ENCODE measurements at regions not wholly inside any gene's neighbourhood (a gene's known extent, or its start where the extent isn't known, plus 50 kb on each side); places are given as distances from the start of the nearest gene placed in this dataset.
A peak's percentile ranks its signal among the peaks of the same experiment; 100 is the strongest.

- H3K27ac ChIP-seq = no peak overlapping the region
- TF ChIP-seq ZFX (IDR thresholded peaks at IDR 0.05; ENCODE audit: borderline replicate concordance) (no peak), CTCF (IDR thresholded peaks at IDR 0.05) (no peak)
Observed at GRCh38 chr9:11241779-11242178, 629.0 kb upstream of the PTPRD start.

GRCh38 chr9:11257992-11258391 is 645.2 kb upstream of the PTPRD start:
- TF ChIP-seq CTCF (IDR thresholded peaks at IDR 0.05) (no peak), ZFX (IDR thresholded peaks at IDR 0.05; ENCODE audit: borderline replicate concordance) (no peak)

DNA sequence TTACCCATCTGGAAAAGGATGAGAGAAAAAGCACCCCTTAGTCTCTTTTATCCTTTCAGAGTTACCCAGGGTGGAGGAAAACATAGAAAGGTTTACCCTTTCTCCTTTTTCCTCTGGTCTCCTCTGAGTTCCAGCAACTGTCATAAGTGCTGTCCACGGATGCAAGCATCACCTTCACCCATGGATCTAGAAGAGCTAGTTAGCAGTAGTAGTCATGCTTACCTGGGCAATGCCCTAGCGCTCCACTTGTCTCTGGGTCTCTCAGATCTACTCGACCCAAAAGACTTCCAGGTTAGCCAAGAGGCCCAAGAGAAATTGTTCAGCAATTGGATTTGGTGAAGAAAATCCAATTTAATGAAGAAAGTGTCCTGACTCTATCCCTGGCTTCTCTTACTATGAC is 656.2 kb upstream of the PTPRD start:
- no peak overlapping the region for H3K27ac ChIP-seq
- TF ChIP-seq CTCF (IDR thresholded peaks at IDR 0.05) (no peak), ZFX (IDR thresholded peaks at IDR 0.05; ENCODE audit: borderline replicate concordance) (no peak)

More at GRCh38 chr9:11257992-11258391, 645.2 kb upstream of the PTPRD start:
- H3K27ac ChIP-seq = no peak overlapping the region

- TF ChIP-seq CTCF (IDR thresholded peaks at IDR 0.05) (no peak), ZFX (IDR thresholded peaks at IDR 0.05; ENCODE audit: borderline replicate concordance) (no peak)
- no peak overlapping the region for H3K27ac ChIP-seq
Observed at GRCh38 chr9:11275158-11275695, 662.4 kb upstream of the PTPRD start.

DNA sequence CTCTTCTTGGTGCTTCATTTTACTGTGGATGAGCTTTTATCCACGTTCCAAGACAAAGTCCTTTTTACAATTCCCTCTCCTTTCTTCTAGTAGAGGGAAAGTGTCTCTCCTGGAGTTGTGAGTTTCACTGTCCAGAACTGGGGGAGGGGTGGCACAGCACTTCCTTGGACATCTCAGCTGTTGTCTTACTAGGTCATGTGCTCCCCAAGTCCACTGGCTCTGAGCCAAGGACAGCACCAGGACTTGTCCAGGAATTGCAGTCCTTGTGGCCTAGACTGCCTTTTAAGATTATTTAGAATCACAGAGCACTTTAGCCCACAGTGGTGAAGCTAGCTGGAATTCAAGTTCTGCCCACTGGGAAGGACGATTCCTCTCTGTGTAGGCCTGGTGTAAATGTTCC is 700.2 kb upstream of the PTPRD start:
- H3K27ac ChIP-seq = no peak overlapping the region
- TF ChIP-seq CTCF (IDR thresholded peaks at IDR 0.05) (no peak), ZFX (IDR thresholded peaks at IDR 0.05; ENCODE audit: borderline replicate concordance) (no peak)

- H3K27ac ChIP-seq = no peak overlapping the region
- TF ChIP-seq ZFX (IDR thresholded peaks at IDR 0.05; ENCODE audit: borderline replicate concordance) (no peak), CTCF (IDR thresholded peaks at IDR 0.05) (no peak)
Observed at GRCh38 chr9:11318946-11319345, 706.1 kb upstream of the PTPRD start.

DNA sequence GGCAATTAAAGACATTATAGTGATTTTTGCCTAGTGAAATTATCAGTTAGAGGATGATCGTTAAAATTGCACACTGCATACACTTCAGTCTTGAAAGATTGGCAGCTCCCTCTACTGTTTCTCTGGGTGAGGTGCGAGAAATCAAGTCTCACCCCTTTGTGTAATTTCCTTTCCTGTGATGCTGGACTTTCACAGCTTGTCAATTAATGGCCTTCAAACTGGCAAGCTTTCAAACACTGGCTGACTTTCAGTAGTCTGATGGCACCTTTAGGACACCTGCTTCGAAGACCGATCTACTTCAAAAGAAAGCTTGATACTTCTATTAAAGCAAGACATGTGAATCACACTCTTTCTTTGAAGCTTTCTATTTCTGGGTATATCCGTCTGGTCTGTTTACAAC is 706.7 kb upstream of the PTPRD start:
- peak; percentile 81 for TF ChIP-seq CTCF (IDR thresholded peaks at IDR 0.05)
- TF ChIP-seq ZFX (IDR thresholded peaks at IDR 0.05; ENCODE audit: borderline replicate concordance) = no peak

More for the DNA sequence above, 706.7 kb upstream of the PTPRD start:
- no peak overlapping the region for H3K27ac ChIP-seq

All from 22Rv1 (cell line).